Stimulated activated CD4-positive, alpha-beta T cell treated with anti-CD3 and anti-CD28 coated beads, Interleukin-12 subunit alpha, Interleukin-12 subunit beta, amount 100 ng/mL, for 4 hours (primary cell): ENCODE measurements at regions not wholly inside any gene's neighbourhood (a gene's known extent, or its start where the extent isn't known, plus 50 kb on each side); places are given as distances from the start of the nearest gene placed in this dataset.
"Not testable (repeated sequence)": the region's sequence is repeated elsewhere in the genome, so short reads cannot be mapped to it uniquely, and the experiment has no call there.

ENCODE experiments used
- DNase-seq: peaks from one replicate; pipeline ENCODE4 v3.0.0-alpha.2; 2020

- DNase-seq = not testable (repeated sequence)
These were observed 93.0 kb upstream of the KIF26B start for GRCh38 chr1:245061808-245062207.

DNA sequence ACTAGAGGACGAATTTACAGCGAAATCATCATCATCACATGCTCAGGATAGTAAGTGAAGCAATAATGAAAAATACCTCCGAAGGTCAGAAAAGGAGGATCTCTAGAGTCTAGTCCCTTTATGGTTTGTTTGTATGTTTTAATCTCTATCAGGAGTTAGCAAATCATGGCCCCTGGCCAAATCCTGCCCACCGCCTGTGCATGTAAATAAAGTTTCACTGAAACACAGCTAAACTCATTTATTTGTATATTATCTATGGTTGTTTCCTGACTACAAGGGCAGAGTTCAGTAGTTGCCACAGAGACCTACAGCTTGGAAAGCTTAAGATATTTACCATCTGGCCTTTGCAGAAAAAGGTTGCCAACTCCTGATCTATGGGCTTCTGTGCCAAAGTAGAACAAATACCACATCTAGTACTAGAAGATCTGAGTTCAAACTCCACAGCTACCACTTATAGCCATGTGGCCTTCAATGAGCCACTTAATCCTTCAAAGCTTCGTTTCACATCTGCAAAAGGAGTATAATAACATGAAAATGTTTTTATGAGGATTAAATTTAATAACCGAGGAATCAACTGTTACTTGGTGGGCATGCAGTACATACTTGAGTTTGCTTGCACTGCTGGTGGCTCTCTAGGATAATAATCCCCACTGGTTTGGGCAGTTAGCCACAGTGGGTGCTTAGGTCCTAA, 94.0 kb upstream of the KIF26B start:
- no peak for DNase-seq

- no peak for DNase-seq
These were observed 94.9 kb upstream of the KIF26B start for GRCh38 chr1:245059806-245060424.

GRCh38 chr1:245058882-245059281, 95.9 kb upstream of the KIF26B start:
- DNase-seq = no peak

- no peak for DNase-seq
These were observed 96.3 kb upstream of the KIF26B start for GRCh38 chr1:245058436-245058835.

DNA sequence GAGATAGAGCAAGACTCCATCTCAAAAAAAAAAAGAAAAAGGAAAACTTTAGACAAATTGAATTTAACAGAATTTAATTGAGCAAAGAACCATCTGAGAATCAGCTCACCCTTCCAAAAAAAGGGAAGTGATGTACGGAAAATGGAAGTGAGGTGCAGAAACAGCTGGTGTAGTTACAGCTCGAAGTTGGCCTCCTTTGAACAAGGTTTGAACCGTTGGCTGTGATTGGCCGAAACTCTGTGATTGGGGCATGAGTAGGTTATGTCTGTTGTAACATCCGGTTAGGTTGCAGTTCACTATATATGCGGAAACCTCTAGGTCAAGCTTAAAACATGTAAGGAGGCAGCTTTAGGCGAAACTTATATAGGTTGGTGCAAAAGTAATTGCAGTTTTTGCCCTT, 97.9 kb upstream of the KIF26B start:
- DNase-seq = no peak

DNA sequence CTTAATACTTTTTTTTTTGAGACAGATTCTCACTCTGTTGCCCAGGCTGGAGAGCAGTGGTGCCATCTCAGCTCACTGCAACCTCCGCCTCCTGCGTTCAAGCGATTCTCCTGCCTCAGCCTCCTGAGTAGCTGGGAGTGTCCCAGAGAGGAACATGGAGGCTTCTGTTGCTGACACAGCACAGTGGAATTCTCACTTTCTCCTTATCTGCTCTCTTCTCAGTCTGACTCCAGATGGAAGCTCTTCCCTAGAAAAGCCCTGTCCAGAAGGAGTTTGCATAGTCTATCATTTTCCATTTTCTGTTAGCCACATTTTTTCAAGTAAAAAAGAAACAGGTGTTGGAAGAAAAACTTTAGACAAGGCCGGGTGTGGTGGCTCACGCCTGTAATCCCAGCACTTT, 98.5 kb upstream of the KIF26B start:
- DNase-seq = not testable (repeated sequence)

- DNase-seq = no peak
These were observed 99.0 kb upstream of the KIF26B start for GRCh38 chr1:245055752-245056151.

GRCh38 chr1:245054507-245055270, 100.1 kb upstream of the KIF26B start:
- no peak for DNase-seq

DNA sequence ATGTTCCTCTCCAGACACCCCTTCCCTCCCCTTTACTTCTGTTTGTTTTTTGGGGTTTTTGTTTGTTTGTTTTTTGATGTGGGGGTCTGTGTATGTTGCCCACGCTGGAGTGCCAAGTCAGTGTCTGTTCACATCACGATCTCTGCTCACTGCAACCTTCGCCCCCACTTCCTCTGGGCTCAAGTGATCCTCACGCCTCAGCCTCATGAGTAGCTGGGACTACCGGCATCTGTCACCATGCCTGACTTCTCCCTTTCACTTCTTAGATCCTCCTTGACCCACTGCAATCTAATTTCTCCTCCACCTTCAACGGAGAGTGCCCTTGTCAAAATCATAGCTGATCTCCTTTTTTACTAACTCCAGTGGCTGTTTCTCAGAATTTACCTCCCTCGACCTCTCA, 100.7 kb upstream of the KIF26B start:
- no peak for DNase-seq

GRCh38 chr1:245052258-245052657, 102.5 kb upstream of the KIF26B start:
- no peak for DNase-seq

- no peak for DNase-seq
These were observed 103.2 kb upstream of the KIF26B start for GRCh38 chr1:245051349-245052221.

DNA sequence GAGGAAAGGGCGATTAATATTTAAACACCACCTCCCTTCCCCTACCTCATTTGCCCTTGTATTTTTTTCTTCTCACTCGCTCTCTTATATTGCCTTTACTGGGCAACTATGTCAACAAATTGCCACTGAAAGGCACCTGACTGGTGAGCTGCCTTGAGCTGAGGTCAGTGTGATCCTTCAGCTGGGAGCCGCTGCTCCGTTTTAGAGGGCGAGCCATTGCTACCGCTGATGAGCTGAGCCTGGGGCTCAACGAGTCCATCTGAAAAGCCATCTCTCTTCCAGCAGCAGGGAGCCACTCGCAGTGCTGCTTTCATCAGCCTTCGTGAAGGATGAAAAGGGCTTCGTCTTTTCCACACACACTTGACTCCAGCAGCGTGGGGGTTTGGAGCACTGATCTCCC, 108.0 kb upstream of the KIF26B start:
- no peak for DNase-seq

DNA sequence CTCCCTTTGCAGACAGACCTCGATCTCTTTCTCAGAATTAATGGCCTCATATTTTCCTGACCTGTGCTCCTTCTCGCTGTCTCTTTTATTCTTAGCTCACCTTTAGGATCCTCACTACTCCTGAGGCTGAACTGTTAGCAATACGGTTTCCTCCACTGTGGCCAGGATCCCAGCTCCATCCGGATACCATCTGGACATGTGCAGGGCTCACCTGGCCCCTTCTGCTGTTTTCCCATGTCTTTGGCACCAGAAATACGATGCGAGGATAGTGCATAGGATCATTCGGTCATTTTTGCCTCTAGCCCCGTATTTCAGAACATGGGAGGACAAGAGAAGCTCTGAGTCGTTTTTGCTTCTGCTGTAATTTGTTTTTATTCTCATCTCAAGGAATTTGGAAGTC, 108.5 kb upstream of the KIF26B start:
- DNase-seq = no peak

DNA sequence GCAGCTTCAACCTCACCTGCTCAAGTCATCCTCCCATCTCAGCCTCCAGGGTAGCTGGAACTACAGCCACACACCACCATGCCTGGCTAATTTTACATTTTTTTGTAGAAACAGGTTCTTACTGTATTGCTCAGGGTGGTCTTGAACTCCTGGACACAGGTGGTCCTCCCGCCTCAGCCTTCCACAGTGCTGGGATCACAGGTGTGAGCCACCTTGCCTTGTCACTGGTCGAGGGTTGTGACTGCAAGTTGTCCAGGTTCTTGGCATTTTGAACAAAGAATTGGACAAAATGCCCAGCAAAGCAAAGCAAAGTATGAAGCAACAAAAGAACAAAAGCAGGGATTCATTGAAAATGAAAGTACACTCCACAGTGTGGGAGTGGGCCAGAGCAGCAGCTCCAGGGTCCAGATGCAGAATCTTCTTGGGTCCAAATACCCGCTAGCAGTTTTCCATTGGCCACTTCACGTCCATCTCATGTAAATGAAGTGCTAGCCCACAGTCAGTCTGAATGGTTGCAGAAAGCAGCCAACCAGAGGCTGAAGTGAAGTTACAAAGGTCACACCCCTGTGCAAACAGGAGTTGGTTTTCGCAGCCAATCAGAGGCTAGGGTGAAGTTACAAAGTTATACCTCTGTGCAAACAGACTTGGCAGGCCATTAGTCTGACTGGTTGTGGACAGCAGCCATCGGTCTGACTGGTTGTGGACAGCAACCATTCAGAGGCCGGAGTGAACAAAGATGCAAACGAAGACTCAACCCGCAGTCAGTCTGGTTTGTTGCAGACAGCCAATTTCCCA, 109.5 kb upstream of the KIF26B start:
- DNase-seq = no peak

GRCh38 chr1:245043611-245043940, 111.2 kb upstream of the KIF26B start:
- no peak for DNase-seq

DNA sequence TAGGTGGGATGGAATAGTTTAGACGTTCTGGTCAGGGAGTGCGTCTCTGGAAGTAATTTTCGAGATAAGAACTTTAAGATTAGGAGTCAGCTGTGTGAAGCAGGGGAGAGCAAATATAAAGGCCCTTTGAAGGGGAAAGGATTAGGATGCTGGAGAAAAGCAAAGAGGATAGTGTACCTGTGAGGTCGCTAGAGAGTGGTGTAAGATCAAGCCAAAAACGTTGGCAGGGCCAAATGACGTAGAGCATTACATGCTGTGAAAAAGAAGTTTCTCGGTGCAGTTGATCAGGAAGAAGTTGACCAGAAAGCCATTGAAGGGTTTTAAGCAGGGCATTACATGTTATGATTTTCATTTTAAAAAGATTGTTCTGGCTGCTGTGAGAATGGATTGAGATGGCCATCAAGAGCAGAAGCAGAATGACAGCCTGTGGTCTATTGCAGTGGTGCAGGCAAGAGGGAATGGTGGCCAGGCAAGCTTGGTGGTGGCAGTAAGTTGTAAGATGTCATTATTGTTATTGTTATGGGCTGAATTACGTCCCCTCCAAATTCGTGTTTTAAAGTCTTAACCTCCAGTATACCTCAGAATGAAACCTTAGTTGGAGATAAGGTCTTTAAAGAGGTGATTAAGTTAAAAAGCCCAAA, 113.6 kb upstream of the KIF26B start:
- no peak for DNase-seq

- no peak for DNase-seq
These were observed 115.6 kb upstream of the KIF26B start for GRCh38 chr1:245039196-245039595.

DNA sequence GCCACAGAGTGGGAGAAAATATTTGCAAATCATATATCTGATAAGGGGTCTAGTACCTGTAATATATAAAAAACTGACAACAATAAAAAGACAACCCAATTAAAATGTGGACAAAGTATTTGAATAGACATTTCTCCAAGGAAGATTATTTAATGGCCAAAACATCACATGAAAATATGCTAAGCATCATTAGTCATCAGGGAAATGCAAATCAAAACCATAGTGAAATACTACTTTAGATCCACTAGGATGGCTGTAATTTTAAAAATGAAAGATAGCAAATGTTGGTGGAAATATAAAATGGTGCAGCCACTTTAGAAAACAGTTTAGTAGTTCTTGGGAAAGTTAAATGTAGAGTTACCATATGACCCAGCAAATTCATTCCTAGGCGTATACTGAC, 118.7 kb upstream of the KIF26B start:
- DNase-seq = no peak

GRCh38 chr1:245031041-245031440, 123.7 kb upstream of the KIF26B start:
- no peak for DNase-seq

GRCh38 chr1:245026247-245026646, 128.5 kb upstream of the KIF26B start:
- no peak for DNase-seq

- no peak for DNase-seq
These were observed 129.3 kb upstream of the KIF26B start for GRCh38 chr1:245025525-245025924.
